Islet of Langerhans (tissue), 1 donor: ENCODE measurements at regions not wholly inside any gene's neighbourhood (a gene's known extent, or its start where the extent isn't known, plus 50 kb on each side); places are given as distances from the start of the nearest gene placed in this dataset.
"Not testable (repeated sequence)": the region's sequence is repeated elsewhere in the genome, so short reads cannot be mapped to it uniquely, and the experiment has no call there.

Source experiments
- FAIRE-seq: peaks from one replicate; lab custom pipeline; 2011; peaks lifted over from hg19 to GRCh38; lab: Jason Lieb, UNC

GRCh38 chr6:28768187-28768913 is 155.4 kb downstream of the TRIM27 start:
- FAIRE-seq = no peak

DNA sequence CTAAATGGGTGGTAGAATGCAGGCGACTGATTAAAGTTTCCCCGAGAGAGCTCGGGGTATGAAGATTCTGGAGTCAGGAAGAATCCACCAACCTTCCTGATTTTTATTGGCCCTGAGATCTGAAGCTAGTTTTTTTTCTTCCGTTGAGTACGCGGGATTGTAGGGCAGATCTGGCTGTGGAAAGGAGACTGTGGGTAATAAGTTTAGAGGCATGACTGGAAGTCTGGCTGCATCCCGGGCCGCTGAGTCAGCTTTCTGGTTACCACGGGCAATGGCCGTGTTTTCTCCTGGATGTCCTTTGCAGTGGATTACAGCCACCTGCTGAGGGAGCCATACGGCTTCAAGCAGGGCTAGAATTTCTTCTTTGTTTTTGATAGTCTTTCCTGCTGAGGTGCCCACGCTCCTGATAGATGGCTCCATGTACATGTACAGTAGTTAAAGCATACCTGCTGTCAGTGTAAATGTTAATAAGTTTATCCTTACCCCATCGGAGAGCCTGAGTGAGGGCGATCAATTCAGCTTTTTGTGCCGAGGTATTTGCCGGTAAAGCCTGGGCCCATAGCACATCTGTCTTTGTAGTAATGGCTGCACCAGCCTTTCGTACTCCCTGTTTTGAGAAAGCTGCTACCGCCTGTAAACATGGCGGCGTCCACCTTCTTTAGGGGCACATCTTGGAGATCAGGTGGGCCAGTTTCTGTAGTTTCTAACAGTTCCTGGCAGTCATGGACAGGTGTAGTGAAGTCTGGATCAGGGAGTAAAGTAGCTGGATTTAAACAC is 154.0 kb downstream of the TRIM27 start:
- no peak for FAIRE-seq

DNA sequence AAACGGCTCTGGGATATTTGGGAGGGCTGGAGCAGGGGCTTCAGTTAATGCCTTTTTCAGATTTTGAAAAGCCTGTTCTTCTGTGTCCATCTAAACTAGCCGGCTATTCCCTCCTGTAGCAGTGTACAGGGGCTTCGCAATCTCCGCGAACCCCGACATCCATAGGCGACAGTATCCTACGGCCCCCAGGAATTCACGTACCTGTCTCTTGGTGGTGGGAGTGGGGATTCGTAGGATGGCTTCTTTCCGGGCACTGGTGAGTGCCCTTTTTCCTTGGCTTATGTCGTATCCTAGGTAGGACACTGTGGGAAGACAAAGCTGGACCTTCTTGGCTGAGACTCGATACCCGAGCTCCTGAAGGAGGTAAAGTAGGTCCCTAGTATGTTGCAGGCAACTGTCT is 153.1 kb downstream of the TRIM27 start:
- no peak for FAIRE-seq

- FAIRE-seq = no peak
Measured at GRCh38 chr6:28771401-28772267, 152.2 kb downstream of the TRIM27 start.

- no peak for FAIRE-seq
Measured at GRCh38 chr6:28772480-28773381, 151.1 kb downstream of the TRIM27 start.

DNA sequence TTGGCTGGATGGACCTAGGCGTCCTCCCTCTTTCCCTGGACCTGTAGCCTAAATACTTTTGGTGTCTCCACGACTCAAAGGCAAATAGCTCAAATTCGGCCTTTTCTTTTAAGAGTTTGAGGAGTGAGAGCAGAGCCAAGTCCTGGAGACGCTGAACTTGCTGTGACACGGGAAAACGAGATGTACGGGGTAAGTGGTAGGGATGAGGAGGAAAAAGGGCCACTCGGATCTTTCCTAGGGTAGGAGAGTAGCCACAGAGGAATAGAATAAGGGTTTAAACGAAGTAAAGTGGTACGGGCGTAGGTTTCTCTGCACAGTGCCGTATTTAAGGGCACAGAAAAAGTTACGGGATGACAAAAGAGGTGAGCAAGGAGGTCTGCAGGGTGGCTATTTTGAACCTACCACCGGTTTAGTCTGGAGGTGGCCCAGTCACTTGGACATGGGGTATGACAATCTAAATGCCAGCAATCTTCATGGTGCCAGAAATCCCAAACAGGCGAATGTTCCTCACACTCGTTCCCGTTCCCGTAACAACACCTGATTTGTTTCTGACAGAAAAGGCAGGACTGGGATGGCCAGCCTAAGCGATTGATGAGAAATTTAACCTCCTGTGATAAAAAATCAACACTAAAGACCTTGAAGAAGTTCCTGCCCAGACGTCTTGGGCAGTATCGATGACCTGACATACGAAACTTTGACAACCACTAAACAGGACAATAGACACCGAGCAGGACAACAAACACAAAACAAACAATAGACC is 149.3 kb downstream of the TRIM27 start:
- FAIRE-seq = no peak

- FAIRE-seq = no peak
Measured at GRCh38 chr6:28775052-28775376, 148.8 kb downstream of the TRIM27 start.

GRCh38 chr6:28775405-28776129 is 148.2 kb downstream of the TRIM27 start:
- FAIRE-seq = no peak

- no peak for FAIRE-seq
Measured at GRCh38 chr6:28776269-28777146, 147.3 kb downstream of the TRIM27 start.

- FAIRE-seq = no peak
Measured at GRCh38 chr6:28777147-28777461, 146.7 kb downstream of the TRIM27 start.

- no peak for FAIRE-seq
Measured at GRCh38 chr6:28782113-28782673, 141.6 kb downstream of the TRIM27 start.

DNA sequence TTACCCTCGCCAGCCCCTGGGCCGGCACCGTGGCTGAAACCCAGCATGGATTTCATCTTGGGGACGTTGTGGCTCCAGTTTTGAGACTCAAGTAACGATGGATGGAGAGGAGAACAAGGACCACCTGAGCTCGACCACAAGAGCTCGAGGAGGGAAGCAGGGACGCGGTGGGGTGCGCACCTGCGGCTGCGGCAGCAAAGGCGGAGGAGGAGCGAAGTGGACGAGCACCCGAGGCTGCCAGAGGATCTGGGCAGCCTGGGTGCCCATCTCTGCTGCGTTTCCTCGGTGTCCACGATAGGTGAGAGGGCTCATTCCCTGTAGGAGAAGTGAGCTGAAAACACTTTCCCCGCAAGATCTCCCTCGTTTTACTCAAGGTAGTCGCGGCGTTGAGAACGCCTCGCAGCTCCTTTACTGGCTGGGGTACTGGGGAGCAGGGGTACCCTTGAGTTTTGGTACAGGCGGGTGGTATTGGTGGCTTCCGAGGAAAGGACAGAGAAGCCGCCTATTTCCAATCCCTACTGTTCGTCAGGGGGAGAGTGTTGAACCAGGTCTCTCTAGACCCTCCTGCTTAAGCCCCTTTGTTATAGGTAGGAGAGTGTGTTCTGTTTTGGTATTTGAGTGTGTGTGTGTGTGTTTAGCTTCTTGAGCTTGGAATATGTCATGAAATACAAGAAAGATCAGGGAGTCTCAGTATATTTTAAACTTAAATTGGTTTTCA is 137.7 kb downstream of the TRIM27 start:
- no peak for FAIRE-seq

DNA sequence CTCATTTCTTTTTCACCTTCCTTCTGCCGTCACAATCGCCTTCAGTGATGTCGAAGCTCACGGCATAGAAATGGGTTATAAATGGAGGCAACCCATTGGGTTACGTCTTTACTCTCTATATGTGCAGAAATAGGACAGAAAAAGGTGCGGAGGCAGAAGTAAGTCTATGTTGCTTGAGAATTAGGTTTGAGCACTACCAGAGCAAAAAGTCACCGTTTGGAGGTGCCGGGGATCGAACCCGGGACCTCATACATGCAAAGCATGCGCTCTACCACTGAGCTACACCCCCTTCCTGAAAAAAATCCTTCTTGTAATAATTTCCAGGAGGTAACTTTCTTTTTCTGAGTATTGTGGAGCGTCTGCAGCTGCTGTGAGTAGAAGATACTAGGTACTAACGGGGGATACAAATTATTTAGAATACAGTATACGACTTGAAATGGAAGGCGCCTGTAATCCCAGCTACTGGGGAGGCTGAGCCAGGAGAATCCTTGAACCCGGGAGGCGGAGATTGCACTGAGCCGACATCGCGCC is 134.2 kb downstream of the TRIM27 start:
- no peak for FAIRE-seq

GRCh38 chr6:28791002-28791383 is 132.8 kb downstream of the TRIM27 start:
- no peak for FAIRE-seq

- no peak for FAIRE-seq
Measured at GRCh38 chr6:28794175-28795002, 129.4 kb downstream of the TRIM27 start.

DNA sequence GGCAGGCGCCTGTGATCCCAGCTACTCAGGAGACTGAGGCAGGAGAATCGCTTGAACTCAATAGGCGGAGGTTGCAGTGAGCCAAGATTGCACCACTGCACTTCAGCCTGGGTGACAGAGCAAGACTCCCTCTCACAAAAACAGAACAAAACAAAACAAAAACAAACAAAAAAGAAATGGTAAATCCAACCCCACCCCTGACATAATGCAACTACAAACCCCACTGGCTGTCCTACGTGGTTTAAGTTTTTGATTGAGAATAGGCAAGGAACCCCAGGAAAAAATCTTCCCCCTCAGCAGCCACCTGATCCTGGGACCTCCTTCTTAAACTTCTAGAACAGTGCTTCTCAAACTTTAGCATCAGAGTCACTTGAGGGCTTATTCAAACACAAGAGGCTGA is 123.1 kb downstream of the TRIM27 start:
- FAIRE-seq = not testable (repeated sequence)
